GM10248 (cell line): ENCODE measurements at regions not wholly inside any gene's neighbourhood (a gene's known extent, or its start where the extent isn't known, plus 50 kb on each side); places are given as distances from the start of the nearest gene placed in this dataset.

Source experiments
- CTCF ChIA-PET: fragments of 300-600 bp; sonication (Branson Sonifier 250); formaldehyde crosslinking; extraction: SDS; loops from one replicate; lab custom pipeline; 2021; ENCODE audit warnings: antibody characterized with exemption; lab: Yijun Ruan, JAX
- POLR2A ChIA-PET: fragments of 350-650 bp; sonication (Branson Sonifier 250); formaldehyde crosslinking; extraction: SDS; loops from one replicate; lab custom pipeline; 2020; ENCODE audit warnings: antibody characterized with exemption; lab: Yijun Ruan, JAX
- DNase-seq: peaks from one replicate; pipeline ENCODE4 v3.0.0; 2012; ENCODE audit errors: extremely low spot score
- TF ChIP-seq, protein P1 (sequence below): IDR thresholded peaks from 2 replicates; pipeline ENCODE4 v1.5.1; 2012; ENCODE audit warnings: mild to moderate bottlenecking, low read depth; ENCODE audit errors: extremely low read depth, missing control alignments, control extremely low read depth

DNA sequence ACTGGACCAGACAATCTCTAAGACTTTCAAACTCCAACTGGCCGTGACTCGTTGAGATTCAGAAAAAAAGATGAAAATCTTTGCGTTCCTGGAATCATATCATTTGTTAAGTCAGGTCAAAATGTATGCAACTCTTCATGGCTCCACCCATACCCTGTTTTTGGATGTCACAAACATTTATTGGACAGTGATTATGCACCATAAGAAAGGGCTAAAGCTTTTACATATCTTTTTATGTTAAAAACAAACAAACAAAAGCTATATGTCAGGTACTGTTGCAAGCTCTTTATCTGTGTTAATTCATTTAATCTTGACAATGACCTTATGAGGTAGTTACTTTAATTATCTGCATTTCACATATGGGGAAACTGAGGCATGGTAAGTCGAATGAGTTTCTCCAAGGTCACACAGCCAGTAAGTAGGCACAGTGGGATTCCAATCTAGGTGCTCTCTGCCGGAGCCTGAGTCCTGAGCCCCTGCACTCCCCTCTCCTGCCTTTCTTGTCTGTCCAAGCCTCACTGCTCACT lies 145.7 kb upstream of the MYCN start:
- CTCF ChIA-PET, result interaction anchor here (1.3 to 2.4 kb wide), 4 partner anchors 9 to 26 kb away, joined by 3 to 7 read pairs (median 4); no protein-coding TSS in a partner anchor
- TF ChIP-seq, protein P1, sequence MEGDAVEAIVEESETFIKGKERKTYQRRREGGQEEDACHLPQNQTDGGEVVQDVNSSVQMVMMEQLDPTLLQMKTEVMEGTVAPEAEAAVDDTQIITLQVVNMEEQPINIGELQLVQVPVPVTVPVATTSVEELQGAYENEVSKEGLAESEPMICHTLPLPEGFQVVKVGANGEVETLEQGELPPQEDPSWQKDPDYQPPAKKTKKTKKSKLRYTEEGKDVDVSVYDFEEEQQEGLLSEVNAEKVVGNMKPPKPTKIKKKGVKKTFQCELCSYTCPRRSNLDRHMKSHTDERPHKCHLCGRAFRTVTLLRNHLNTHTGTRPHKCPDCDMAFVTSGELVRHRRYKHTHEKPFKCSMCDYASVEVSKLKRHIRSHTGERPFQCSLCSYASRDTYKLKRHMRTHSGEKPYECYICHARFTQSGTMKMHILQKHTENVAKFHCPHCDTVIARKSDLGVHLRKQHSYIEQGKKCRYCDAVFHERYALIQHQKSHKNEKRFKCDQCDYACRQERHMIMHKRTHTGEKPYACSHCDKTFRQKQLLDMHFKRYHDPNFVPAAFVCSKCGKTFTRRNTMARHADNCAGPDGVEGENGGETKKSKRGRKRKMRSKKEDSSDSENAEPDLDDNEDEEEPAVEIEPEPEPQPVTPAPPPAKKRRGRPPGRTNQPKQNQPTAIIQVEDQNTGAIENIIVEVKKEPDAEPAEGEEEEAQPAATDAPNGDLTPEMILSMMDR, result no peak
- no peak for DNase-seq
- POLR2A ChIA-PET, result no interaction called here

DNA sequence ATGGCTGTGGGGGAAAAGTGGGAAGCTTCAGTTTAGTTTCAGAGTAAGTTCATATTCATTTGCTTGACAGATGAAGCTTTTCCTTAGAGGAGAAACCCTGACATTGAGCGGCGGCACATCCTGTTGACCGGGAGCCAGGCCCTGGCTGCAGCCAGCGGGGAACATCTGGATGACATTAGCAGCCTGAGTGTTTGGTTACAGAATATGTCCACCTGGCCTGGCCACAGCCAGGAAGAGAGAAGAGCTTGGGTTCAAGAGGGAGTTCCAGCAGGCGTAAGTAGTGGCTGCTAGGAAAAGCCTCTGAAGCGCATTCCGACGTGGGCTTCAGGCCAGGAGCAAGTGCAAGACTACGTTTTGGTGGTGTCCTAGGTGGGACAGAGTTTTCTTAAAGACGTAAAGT lies 144.9 kb upstream of the MYCN start:
- no peak for DNase-seq
- ChIA-PET CTCF (interaction anchor here (1.3 to 1.7 kb wide), 3 partner anchors 10 to 484 kb away, joined by 3 to 4 read pairs (median 4); no protein-coding TSS in a partner anchor), POLR2A (no interaction called here)
- TF ChIP-seq, protein P1, result no peak

DNA sequence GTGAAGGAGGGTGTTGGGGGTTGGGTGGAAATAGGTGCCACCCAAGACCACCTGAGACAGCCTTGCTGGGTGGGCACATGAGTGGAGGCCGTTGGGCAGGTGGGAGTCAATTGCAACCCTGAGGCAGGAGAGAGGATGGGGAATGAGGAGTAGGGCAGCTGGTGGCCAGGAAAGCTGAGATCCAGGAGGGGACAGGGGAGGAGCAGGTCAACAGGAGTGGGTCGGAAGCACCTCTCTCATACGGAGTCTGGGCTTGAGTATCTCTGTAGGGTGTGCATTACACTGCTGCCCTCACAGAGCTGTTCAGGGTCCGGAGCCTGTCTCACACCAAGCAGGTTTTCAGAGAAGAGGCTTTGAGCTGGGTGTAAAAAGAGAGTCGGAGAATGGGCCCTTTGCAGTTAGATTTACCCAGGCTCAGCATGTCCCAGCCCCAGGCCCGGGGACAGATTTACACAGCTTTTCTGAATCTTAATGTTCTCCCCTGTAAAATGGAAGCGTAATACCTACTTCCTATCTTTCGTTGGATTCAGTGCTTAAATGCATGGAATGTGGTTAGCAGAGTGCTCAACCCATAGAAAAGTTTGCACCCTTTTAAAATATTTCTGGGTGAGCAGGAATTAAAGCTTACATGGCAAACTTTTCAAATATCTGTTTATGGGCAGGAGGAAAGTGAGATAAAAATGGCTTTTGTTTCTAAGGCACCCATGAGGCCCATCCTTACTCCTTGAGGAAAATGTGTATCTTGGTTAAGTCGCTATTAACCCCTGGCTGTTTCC lies 144.0 kb upstream of the MYCN start:
- CTCF ChIA-PET, result interaction anchor here (1.3 to 1.7 kb wide), 3 partner anchors 9 to 483 kb away, joined by 3 to 4 read pairs (median 3); no protein-coding TSS in a partner anchor
- POLR2A ChIA-PET, result no interaction called here
- no peak for DNase-seq
- TF ChIP-seq, protein P1, result no peak

DNA sequence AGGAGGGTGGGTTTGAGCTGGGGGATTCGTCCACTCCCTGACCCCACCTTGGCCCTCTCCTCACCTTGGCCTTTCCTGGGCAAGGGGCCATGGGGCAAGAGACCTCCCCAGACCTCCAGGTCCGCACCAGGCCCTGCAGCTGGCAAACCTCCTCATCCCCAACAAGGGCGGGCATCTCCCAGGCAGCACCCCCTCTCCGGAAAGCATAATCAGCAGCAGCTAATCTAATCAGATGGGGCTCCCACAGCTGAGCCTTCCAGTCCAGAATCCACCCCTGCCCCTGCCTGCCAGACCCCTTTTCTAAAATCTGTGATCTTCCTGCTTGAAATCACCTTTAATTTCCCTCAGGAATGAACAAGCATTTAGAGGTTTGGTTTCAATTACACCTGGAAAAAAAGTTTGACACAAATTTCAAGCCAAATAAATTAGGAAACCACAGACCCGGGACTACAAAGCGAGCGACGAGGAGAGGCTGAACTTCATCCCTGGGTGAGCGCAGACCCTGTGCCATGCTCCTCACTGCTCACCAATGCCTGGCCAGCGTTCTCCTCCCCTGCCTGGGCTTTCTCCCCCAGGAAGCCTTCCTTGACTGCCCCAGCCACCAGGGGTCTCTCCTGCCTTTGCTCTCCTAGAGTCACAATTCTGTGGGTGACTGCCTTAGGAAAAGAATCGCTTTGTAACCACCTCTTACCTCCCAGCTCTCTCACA lies 143.0 kb upstream of the MYCN start:
- TF ChIP-seq, protein P1, result peak; percentile 10
- ChIA-PET POLR2A (no interaction called here), CTCF (interaction anchor here (1.7 kb wide), 1 partner anchor 14 kb away, joined by 3 read pairs; no protein-coding TSS in a partner anchor)
- no peak for DNase-seq

DNA sequence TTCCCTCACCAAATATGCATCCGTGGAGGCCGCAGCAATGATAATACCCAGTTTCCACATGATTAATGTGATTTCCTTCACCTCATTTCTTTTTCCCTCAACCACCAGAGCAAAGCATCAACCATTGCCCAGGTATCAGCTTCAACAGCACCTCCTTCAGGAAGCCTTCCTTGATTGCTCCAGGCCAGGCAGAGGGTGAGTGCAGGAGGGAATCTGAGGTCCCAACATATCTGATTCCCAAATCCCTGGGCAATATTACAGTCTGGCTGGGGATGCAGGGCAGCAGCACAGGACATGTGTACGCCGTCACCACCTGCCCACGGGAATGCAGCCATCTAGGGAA lies 142.4 kb upstream of the MYCN start:
- ChIA-PET CTCF (no interaction called here), POLR2A (no interaction called here)
- DNase-seq, result no peak

More for the DNA sequence above, 142.4 kb upstream of the MYCN start:
- TF ChIP-seq, protein P1, result no peak
